ENCODE measurements at regions not wholly inside any gene's neighbourhood (a gene's known extent, or its start where the extent isn't known, plus 50 kb on each side); places are given as distances from the start of the nearest gene placed in this dataset.
"Not testable (repeated sequence)": the region's sequence is repeated elsewhere in the genome, so short reads cannot be mapped to it uniquely, and the experiment has no call there.

DNA sequence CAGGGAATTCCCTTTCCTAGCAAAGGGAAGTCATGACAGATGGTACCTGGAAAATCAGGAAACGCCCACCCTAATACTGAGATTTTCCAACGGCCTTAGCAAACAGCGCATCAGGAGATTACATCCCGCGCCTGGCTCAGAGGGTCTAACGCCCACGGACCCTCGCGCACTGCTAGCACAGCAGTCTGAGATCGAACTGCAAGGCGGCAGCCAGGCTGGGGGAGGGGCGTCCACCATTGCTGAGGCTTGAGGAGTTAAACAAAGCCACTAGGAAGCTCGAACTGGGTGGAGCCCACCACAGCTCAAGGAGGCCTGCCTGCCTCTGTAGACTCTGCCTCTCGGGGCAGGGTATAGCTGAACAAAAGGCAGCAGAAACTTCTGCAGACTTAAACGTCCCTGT lies 507.7 kb downstream of the ZIC3 start:
- Histone ChIP-seq H3K4me2 (no peak overlapping the region), H3K4me3 (no peak overlapping the region), H3K27ac (no peak overlapping the region), H3K4me1 (no peaks in the 10 kb centered on the region), H3K9me3 (no peaks in the 10 kb centered on the region)
- ATAC-seq (no peak), DNase-seq (ENCODE audit: low read depth in 1 of 2, low spot score in 1 of 2) (no peak), FAIRE-seq (no peak)
- TF ChIP-seq NPAS2 (CRISPR knock-in tag; IDR thresholded peaks at IDR 0.05; ENCODE audit: borderline replicate concordance) (no peak), PBX3 (IDR thresholded peaks at IDR 0.05) (no peak), POLR2AphosphoS2 (conservative IDR thresholded peaks at IDR 0.05; ENCODE audit: low read length) (no peak), ESRRA (IDR thresholded peaks at IDR 0.05; ENCODE audit: borderline replicate concordance, low read length) (no peak), CHD4 (IDR thresholded peaks at IDR 0.05; ENCODE audit: borderline replicate concordance) (no peak), RFX5 (IDR thresholded peaks at IDR 0.05) (no peak)
- TF ChIP-seq, protein P1, sequence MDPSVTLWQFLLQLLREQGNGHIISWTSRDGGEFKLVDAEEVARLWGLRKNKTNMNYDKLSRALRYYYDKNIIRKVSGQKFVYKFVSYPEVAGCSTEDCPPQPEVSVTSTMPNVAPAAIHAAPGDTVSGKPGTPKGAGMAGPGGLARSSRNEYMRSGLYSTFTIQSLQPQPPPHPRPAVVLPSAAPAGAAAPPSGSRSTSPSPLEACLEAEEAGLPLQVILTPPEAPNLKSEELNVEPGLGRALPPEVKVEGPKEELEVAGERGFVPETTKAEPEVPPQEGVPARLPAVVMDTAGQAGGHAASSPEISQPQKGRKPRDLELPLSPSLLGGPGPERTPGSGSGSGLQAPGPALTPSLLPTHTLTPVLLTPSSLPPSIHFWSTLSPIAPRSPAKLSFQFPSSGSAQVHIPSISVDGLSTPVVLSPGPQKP (IDR thresholded peaks at IDR 0.05; ENCODE audit: low read depth, low read length), result no peak
- CTCF ChIA-PET, result no interaction called here
- POLR2A ChIA-PET, result no interaction called here
- WGBS (ENCODE audit: missing lambda C conversion rate), result 22% methylated on average over 11 of the region's 15 CpGs

DNA sequence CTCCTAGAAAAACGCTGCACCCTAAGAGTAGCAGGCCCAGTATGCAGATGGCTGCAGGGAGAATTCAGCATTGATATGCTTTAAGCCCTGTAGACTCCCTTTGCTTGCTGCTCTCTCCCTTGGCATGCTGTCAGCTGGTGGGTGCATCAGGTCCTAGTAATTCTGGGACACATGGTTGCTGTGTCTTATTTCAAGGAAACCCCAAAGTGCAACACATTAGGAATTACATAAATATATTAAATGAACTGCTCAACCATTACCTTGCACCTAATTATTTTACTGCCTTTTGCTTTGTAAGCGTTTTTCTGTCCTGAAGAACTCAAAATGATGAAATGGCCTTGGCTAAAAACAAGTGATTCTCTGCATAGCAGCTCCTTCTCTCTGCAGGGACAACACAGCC lies 516.3 kb downstream of the ZIC3 start:
- Histone ChIP-seq H3K4me1 (no peaks in the 10 kb centered on the region), H3K4me2 (no peak overlapping the region), H3K9me3 (no peaks in the 10 kb centered on the region), H3K4me3 (no peak overlapping the region), H3K27ac (no peak overlapping the region)
- TF ChIP-seq FOXS1 (CRISPR knock-in tag; IDR thresholded peaks at IDR 0.05) (no peak), KDM5A (IDR thresholded peaks at IDR 0.05) (no peak), RCOR1 (IDR thresholded peaks at IDR 0.05; ENCODE audit: low read depth, low read length) (no peak)
- TF ChIP-seq, protein P2, sequence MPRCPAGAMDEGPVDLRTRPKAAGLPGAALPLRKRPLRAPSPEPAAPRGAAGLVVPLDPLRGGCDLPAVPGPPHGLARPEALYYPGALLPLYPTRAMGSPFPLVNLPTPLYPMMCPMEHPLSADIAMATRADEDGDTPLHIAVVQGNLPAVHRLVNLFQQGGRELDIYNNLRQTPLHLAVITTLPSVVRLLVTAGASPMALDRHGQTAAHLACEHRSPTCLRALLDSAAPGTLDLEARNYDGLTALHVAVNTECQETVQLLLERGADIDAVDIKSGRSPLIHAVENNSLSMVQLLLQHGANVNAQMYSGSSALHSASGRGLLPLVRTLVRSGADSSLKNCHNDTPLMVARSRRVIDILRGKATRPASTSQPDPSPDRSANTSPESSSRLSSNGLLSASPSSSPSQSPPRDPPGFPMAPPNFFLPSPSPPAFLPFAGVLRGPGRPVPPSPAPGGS (IDR thresholded peaks at IDR 0.05), result no peak
- ATAC-seq (no peak), FAIRE-seq (no peak), DNase-seq (ENCODE audit: low read depth in 1 of 2, low spot score in 1 of 2) (no peak)
- 6% methylated on average over 1 of the region's 2 CpGs for WGBS (ENCODE audit: missing lambda C conversion rate)
- POLR2A ChIA-PET, result no interaction called here
- CTCF ChIA-PET, result no interaction called here

DNA sequence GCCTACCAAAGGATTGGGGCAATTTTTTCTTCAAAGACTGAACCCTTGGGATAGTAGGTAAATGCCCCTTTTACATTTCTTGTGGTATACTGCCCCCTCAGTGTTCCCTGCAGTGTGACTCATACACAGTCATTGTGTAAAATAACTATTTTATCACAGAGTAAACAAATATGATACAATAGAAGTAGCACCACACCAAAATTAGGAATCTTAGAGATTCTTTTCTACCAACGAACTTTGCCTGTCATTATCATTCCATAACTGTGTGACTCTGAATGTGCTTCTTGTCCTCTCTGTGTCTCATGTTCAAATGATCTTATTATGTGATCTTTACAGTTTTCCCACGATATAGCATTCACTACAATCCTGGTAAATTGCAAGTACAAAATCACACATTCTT lies 517.0 kb downstream of the ZIC3 start:
- H3K4me1 ChIP-seq, result no peaks in the 10 kb centered on the region
- CTCF ChIA-PET, result no interaction called here
- ATAC-seq (no peak), DNase-seq (ENCODE audit: low read depth in 1 of 2, low spot score in 1 of 2) (peak in 1 of 2 experiments; percentile 1), FAIRE-seq (no peak)
- POLR2A ChIA-PET, result no interaction called here
- no peaks in the 10 kb centered on the region for H3K9me3 ChIP-seq
- H3K4me3 ChIP-seq, result no peak overlapping the region
- no peak overlapping the region for H3K27ac ChIP-seq
- 0% methylated on average over 2 of the region's 2 CpGs for WGBS (ENCODE audit: missing lambda C conversion rate)
- no peak overlapping the region for H3K4me2 ChIP-seq
- TF ChIP-seq ZNF302 (CRISPR knock-in tag; IDR thresholded peaks at IDR 0.05) (no peak), HOXB5 (CRISPR knock-in tag; IDR thresholded peaks at IDR 0.05) (no peak), JUN (IDR thresholded peaks at IDR 0.05) (no peak), ESRRA (IDR thresholded peaks at IDR 0.05; ENCODE audit: borderline replicate concordance, low read length) (no peak), HDAC2 (IDR thresholded peaks at IDR 0.05) (no peak), EHMT2 (IDR thresholded peaks at IDR 0.05; ENCODE audit: low read depth) (no peak), RCOR1 (IDR thresholded peaks at IDR 0.05; ENCODE audit: low read depth, low read length) (no peak), HES2 (IDR thresholded peaks at IDR 0.05) (no peak), CHD4 (IDR thresholded peaks at IDR 0.05; ENCODE audit: borderline replicate concordance) (no peak), MAFK (IDR thresholded peaks at IDR 0.05; ENCODE audit: partially characterized antibody) (no peak), MAZ (IDR thresholded peaks at IDR 0.05; ENCODE audit: borderline replicate concordance, low read depth, low read length) (no peak), ZFP36 (IDR thresholded peaks at IDR 0.05; ENCODE audit: borderline replicate concordance, partially characterized antibody) (no peak), CBX2 (IDR thresholded peaks at IDR 0.05; ENCODE audit: borderline replicate concordance, low read depth) (no peak)
- TF ChIP-seq, protein P1 (IDR thresholded peaks at IDR 0.05; ENCODE audit: low read depth, low read length), result no peak

DNA sequence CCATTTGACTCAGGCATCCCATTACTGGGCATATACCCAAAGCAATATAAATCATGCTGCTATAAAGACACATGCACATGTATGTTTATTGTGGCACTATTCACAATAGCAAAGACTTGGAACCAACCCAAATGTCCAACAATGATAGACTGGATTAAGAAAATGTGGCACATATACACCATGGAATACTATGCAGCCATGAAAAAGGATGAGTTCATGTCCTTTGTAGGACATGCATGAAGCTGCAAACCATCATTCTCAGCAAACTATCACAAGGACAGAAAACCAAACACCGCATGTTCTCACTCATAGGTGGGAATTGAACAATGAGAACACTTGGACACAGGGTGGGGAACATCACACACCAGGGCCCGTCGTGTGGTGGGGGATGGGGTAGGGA lies 545.0 kb downstream of the ZIC3 start:
- DNase-seq (ENCODE audit: low read depth in 1 of 2, low spot score in 1 of 2); H3K4me3 ChIP-seq; CTCF ChIA-PET; FAIRE-seq; H3K4me1 ChIP-seq; H3K4me2 ChIP-seq; H3K9me3 ChIP-seq; ATAC-seq; H3K27ac ChIP-seq; POLR2A ChIA-PET: not testable (repeated sequence)
- WGBS (ENCODE audit: missing lambda C conversion rate), result 30% methylated on average over 3 of the region's 3 CpGs

Data from A549 (cell line).